ENCODE measurements at regions not wholly inside any gene's neighbourhood (a gene's known extent, or its start where the extent isn't known, plus 50 kb on each side); places are given as distances from the start of the nearest gene placed in this dataset.
A peak's percentile ranks its signal among the peaks of the same experiment; 100 is the strongest.

DNA sequence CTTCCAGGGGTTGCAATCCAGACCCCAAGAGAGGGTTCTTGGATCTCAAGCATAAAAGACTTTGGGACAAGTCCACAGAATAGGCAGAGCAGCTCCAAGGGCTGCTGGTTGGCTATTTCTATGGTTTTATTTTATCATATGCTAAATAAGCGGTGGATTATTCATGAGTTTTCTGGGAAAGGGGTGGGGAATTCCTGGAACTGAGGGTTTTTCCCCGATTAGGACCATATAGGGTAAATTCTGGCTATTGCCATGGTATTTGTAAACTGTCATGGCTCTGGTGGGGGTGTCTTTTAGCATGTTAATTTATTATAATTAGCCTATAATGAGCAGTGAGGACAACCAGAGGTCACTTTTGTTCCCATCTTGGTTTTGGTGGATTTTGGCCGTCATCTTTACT is 270.9 kb upstream of the PLXNA2 start:
- 93% methylated on average over 3 of the region's 3 CpGs for WGBS
- H3K4me3 ChIP-seq = no peak overlapping the region
- H3K9me3 ChIP-seq = peaks cover 0 to 6% (median 0%) of the 10 kb centered on the region in 4 donors
- peak; percentile 68 for DNase-seq (ENCODE audit: extremely low spot score)
- no peak overlapping the region for H3K27ac ChIP-seq (replicated peaks in 1 of 4)
- TF ChIP-seq POLR2AphosphoS5 (IDR thresholded peaks at IDR 0.05) (no peak), POLR2A (IDR thresholded peaks at IDR 0.05; ENCODE audit: low read depth) (no peak), EP300 (IDR thresholded peaks at IDR 0.05) (no peak)
- TF ChIP-seq, protein P1, sequence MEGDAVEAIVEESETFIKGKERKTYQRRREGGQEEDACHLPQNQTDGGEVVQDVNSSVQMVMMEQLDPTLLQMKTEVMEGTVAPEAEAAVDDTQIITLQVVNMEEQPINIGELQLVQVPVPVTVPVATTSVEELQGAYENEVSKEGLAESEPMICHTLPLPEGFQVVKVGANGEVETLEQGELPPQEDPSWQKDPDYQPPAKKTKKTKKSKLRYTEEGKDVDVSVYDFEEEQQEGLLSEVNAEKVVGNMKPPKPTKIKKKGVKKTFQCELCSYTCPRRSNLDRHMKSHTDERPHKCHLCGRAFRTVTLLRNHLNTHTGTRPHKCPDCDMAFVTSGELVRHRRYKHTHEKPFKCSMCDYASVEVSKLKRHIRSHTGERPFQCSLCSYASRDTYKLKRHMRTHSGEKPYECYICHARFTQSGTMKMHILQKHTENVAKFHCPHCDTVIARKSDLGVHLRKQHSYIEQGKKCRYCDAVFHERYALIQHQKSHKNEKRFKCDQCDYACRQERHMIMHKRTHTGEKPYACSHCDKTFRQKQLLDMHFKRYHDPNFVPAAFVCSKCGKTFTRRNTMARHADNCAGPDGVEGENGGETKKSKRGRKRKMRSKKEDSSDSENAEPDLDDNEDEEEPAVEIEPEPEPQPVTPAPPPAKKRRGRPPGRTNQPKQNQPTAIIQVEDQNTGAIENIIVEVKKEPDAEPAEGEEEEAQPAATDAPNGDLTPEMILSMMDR (IDR thresholded peaks at IDR 0.05) = no peak
- H3K36me3 ChIP-seq = no peaks in the 10 kb centered on the region
- H3K4me1 ChIP-seq = no peaks in the 10 kb centered on the region
- intact Hi-C loops (cut with DNase I) = no loop called here
- H3K27me3 ChIP-seq = no peaks in the 10 kb centered on the region

DNA sequence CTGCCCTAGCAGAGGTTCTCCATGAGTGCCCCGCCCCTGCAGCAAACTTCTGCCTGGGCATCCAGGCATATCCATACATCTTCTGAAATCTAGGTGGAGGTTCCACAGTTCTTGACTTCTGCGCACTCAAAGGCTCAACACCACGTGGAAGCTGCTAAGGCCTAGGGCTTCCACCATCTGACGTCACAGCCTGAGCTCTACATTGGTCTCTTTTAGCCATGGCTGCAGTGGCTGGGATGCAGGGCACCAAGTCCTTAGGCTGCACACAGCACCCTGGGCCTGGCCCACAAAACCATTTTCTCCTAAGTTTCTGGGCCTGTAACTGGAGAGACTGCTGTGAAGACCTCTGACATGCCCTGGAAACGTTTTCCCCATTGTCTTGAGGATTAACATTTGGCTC is 272.6 kb upstream of the PLXNA2 start:
- TF ChIP-seq POLR2A (IDR thresholded peaks at IDR 0.05; ENCODE audit: low read depth) (no peak), POLR2AphosphoS5 (IDR thresholded peaks at IDR 0.05) (no peak), EP300 (IDR thresholded peaks at IDR 0.05) (no peak)
- TF ChIP-seq, protein P1 (IDR thresholded peaks at IDR 0.05) = no peak
- H3K27ac ChIP-seq (replicated peaks in 1 of 4) = no peak overlapping the region
- no peaks in the 10 kb centered on the region for H3K36me3 ChIP-seq
- H3K9me3 ChIP-seq = peaks cover 0 to 6% (median 0%) of the 10 kb centered on the region in 4 donors
- no peaks in the 10 kb centered on the region for H3K27me3 ChIP-seq
- intact Hi-C loops (cut with DNase I) = no loop called here
- 59% methylated on average over 5 of the region's 5 CpGs for WGBS
- no peak for DNase-seq (ENCODE audit: extremely low spot score)
- H3K4me1 ChIP-seq = no peaks in the 10 kb centered on the region
- no peak overlapping the region for H3K4me3 ChIP-seq

DNA sequence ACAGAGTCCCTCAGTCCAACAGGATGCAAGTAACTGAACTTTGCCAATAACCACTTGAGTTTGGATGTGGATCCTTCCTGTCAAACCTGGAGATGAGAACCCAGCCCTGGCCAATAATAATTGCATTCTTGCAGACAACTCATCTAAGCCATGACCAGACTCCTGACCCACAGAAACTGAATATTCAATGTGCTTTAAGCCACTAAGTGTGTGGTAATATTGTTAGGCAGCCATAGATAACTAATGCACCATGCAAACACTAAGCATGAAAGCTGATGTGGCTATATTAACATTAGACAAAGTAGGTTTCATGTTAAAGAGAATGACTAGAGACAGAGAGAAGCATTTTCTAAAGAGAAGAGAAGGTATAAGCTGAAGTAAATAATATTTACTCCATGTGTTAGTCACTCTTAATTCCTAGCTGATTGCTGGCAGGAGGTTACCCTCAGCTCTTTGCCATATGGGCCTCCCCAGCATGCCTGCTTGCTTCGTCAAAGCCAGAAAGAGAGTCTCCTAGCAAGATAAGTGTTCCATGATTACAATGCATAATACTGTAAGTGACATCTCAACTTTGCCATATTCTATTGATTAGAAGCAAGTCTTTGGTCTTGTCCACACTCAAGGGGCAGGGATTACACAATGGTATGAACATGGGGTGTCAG is 276.4 kb upstream of the PLXNA2 start:
- no peak for TF ChIP-seq POLR2AphosphoS5 (IDR thresholded peaks at IDR 0.05)
- TF ChIP-seq, protein P1 (IDR thresholded peaks at IDR 0.05) = no peak
- no peak for TF ChIP-seq EP300 (IDR thresholded peaks at IDR 0.05)
- TF ChIP-seq POLR2A (IDR thresholded peaks at IDR 0.05; ENCODE audit: low read depth) = no peak
- 100% methylated on average over 1 of the region's 1 CpG for WGBS
- intact Hi-C loops (cut with DNase I) = no loop called here

DNA sequence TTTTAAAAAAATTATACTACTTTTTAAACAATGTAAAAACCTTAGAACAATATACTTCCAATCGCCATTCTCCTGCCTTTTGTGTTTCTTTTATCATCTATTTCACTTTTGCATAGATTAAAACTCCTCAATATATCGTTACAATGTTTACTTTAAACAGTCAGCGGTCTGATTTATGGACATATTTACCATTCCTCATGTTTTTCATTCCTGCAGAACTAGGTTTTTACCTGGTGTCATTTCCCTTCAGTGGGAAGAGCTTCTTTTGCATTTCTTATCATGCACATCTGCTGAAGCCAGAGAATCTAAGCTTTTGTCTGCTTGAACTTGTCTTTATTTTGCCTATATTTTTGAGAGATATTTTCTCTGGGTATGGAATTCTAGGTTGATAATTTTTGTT is 277.4 kb upstream of the PLXNA2 start:
- TF ChIP-seq POLR2AphosphoS5 (IDR thresholded peaks at IDR 0.05) = no peak
- TF ChIP-seq EP300 (IDR thresholded peaks at IDR 0.05) = no peak
- TF ChIP-seq, protein P1 (IDR thresholded peaks at IDR 0.05) = no peak
- TF ChIP-seq POLR2A (IDR thresholded peaks at IDR 0.05; ENCODE audit: low read depth) = no peak

More for the DNA sequence above, 276.4 kb upstream of the PLXNA2 start:
- H3K36me3 ChIP-seq = no peaks in the 10 kb centered on the region
- peak; percentile 77 for DNase-seq (ENCODE audit: extremely low spot score)
- no peaks in the 10 kb centered on the region for H3K27me3 ChIP-seq
- no peak overlapping the region for H3K27ac ChIP-seq (replicated peaks in 1 of 4)
- H3K4me3 ChIP-seq = no peak overlapping the region
- no peaks in the 10 kb centered on the region for H3K4me1 ChIP-seq
- H3K9me3 ChIP-seq = peaks cover 0 to 6% (median 0%) of the 10 kb centered on the region in 4 donors

DNA sequence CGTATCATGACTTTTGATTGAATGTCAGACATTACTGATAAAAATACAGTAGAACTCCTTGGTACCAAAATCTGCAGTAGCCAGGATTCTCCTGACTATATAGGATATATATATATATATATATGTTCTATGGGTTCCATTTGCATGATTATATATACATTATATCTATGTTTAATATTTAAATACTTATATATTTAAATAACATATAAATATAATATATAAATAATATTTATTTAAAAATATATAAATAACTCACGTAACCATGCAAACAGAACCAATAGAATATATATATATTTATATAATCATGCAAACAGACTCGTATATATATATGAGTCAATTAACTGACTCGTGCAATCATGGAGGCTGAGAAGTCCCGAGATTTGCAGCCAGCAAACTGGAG is 278.8 kb upstream of the PLXNA2 start:
- Histone ChIP-seq H3K4me1 (no peaks in the 10 kb centered on the region), H3K36me3 (no peaks in the 10 kb centered on the region), H3K27ac (replicated peaks in 1 of 4) (no peak overlapping the region), H3K4me3 (no peak overlapping the region), H3K9me3 (no peaks in the 10 kb centered on the region), H3K27me3 (no peaks in the 10 kb centered on the region)
- no peak for TF ChIP-seq POLR2AphosphoS5 (IDR thresholded peaks at IDR 0.05)
- DNase-seq (ENCODE audit: extremely low spot score) = peak; percentile 12
- intact Hi-C loops (cut with DNase I) = no loop called here
- 91% methylated on average over 5 of the region's 5 CpGs for WGBS

More for the DNA sequence above, 277.4 kb upstream of the PLXNA2 start:
- 37% methylated on average over 3 of the region's 3 CpGs for WGBS
- peaks cover 0 to 4% (median 0%) of the 10 kb centered on the region in 4 donors for H3K9me3 ChIP-seq
- intact Hi-C loops (cut with DNase I) = no loop called here
- no peaks in the 10 kb centered on the region for H3K27me3 ChIP-seq
- H3K27ac ChIP-seq (replicated peaks in 1 of 4) = no peak overlapping the region
- no peaks in the 10 kb centered on the region for H3K36me3 ChIP-seq
- no peak overlapping the region for H3K4me3 ChIP-seq
- no peaks in the 10 kb centered on the region for H3K4me1 ChIP-seq
- no peak for DNase-seq (ENCODE audit: extremely low spot score)
